Thyroid gland (tissue), 4 donors: ENCODE measurements at regions not wholly inside any gene's neighbourhood (a gene's known extent, or its start where the extent isn't known, plus 50 kb on each side); places are given as distances from the start of the nearest gene placed in this dataset.

Experiments used
- CTCF ChIP-seq, 6 experiments: fragments of 200-600 bp in 3 of 6; fragments of 450-650 bp in 3 of 6; sonication (generic) in 3 of 6; IDR thresholded peaks; one replicate each; pipeline ENCODE4 v1.5.1; 2016 to 2019; ENCODE audit warnings: antibody characterized with exemption in 6 of 6, mild to moderate bottlenecking in 2 of 6, inconsistent platforms in 1 of 6, moderate library complexity in 1 of 6
- POLR2A ChIP-seq, 2 donors: fragments of 450-650 bp; IDR thresholded peaks; one replicate each; pipeline ENCODE4 v1.6.1; 2017; ENCODE audit warnings: antibody characterized with exemption in 2 of 2, mild to moderate bottlenecking in 2 of 2, moderate library complexity in 1 of 2

GRCh38 chr12:25866586-25867378, 91.7 kb upstream of the RASSF8 start:
- TF ChIP-seq CTCF (IDR thresholded peaks at IDR 0.05) (no peak), POLR2A (IDR thresholded peaks at IDR 0.05) (no peak)
